A673 (cell line): ENCODE measurements at regions not wholly inside any gene's neighbourhood (a gene's known extent, or its start where the extent isn't known, plus 50 kb on each side); places are given as distances from the start of the nearest gene placed in this dataset.

Experiments used
- BruUV-seq: library from RNA; stranded (reverse); fragments of 400-500 nt; replicated peaks from 2 replicates; lab custom pipeline; 2021; lab: Mats Ljungman, UMichigan
- CTCF ChIA-PET: fragments of 300-600 bp; sonication (Branson Sonifier 250); formaldehyde crosslinking; loops from one replicate; lab custom pipeline; 2022; ENCODE audit warnings: antibody characterized with exemption; lab: Charles Lee
- POLR2A ChIA-PET: fragments of 300-600 bp; sonication (Branson Sonifier 250); formaldehyde crosslinking; loops from one replicate; lab custom pipeline; 2022; ENCODE audit warnings: antibody characterized with exemption; ENCODE audit not compliant: low non-redundant PET; lab: Charles Lee
- DNase-seq: peaks from one replicate; pipeline ENCODE4 v3.0.0-alpha.2; 2015; ENCODE audit warnings: low spot score
- H3K27ac ChIP-seq: fragments of 200-600 bp; sonication (generic); 2 replicates; pipeline ENCODE4 v1.5.1; 2016; ENCODE audit warnings: mixed run types, low read depth, mild to moderate bottlenecking, mixed read lengths, antibody characterized with exemption, low read length; ENCODE audit not compliant: poor library complexity, severe bottlenecking
- H3K27me3 ChIP-seq: fragments of 200-600 bp; sonication (generic); replicated peaks from 2 replicates; pipeline ENCODE4 v1.6.1; 2017; ENCODE audit warnings: mixed run types, low read depth, mild to moderate bottlenecking, mixed read lengths, antibody characterized with exemption, low read length; ENCODE audit not compliant: insufficient read depth, poor library complexity
- H3K36me3 ChIP-seq: fragments of 200-600 bp; sonication (generic); 2 replicates; pipeline ENCODE4 v1.6.1; 2016; ENCODE audit warnings: mixed run types, mild to moderate bottlenecking, mixed read lengths, antibody characterized with exemption, low read length; ENCODE audit not compliant: insufficient read depth, poor library complexity, severe bottlenecking
- H3K4me1 ChIP-seq: fragments of 200-600 bp; sonication (generic); 2 replicates; pipeline ENCODE4 v1.6.1; 2017; ENCODE audit warnings: mixed run types, mild to moderate bottlenecking, mixed read lengths, antibody characterized with exemption, low read length; ENCODE audit not compliant: insufficient read depth, poor library complexity, severe bottlenecking
- H3K4me3 ChIP-seq: fragments of 200-600 bp; sonication (generic); 2 replicates; pipeline ENCODE4 v1.5.1; 2016; ENCODE audit warnings: low read depth, mixed run types, mild to moderate bottlenecking, mixed read lengths, low read length; ENCODE audit not compliant: poor library complexity, severe bottlenecking
- H3K9me3 ChIP-seq: fragments of 200-600 bp; sonication (generic); 2 replicates; pipeline ENCODE4 v1.6.1; 2016; ENCODE audit warnings: mixed run types, low read depth, mild to moderate bottlenecking, mixed read lengths, antibody characterized with exemption, low read length; ENCODE audit not compliant: poor library complexity, severe bottlenecking
- CTCF ChIP-seq: fragments of 300-800, 200-600 bp; sonication (generic); conservative IDR thresholded peaks from 2 replicates; pipeline ENCODE4 v1.5.1; 2017; ENCODE audit warnings: low read depth, mild to moderate bottlenecking, antibody characterized with exemption, low read length, moderate library complexity, mixed read lengths
- EZH2 ChIP-seq: fragments of 200-600 bp; sonication (generic); IDR thresholded peaks from 2 replicates; pipeline ENCODE4 v1.6.1; 2017; ENCODE audit warnings: borderline replicate concordance, low read depth, mild to moderate bottlenecking, mixed read lengths, antibody characterized with exemption, low read length; ENCODE audit not compliant: poor library complexity, severe bottlenecking
- intact Hi-C: fragments of 100-400 bp; cut with micrococcal nuclease; formaldehyde crosslinking; loops from one replicate; pipeline ENCODE4 v1.10.0; 2022; ENCODE audit not compliant: unreplicated experiment

DNA sequence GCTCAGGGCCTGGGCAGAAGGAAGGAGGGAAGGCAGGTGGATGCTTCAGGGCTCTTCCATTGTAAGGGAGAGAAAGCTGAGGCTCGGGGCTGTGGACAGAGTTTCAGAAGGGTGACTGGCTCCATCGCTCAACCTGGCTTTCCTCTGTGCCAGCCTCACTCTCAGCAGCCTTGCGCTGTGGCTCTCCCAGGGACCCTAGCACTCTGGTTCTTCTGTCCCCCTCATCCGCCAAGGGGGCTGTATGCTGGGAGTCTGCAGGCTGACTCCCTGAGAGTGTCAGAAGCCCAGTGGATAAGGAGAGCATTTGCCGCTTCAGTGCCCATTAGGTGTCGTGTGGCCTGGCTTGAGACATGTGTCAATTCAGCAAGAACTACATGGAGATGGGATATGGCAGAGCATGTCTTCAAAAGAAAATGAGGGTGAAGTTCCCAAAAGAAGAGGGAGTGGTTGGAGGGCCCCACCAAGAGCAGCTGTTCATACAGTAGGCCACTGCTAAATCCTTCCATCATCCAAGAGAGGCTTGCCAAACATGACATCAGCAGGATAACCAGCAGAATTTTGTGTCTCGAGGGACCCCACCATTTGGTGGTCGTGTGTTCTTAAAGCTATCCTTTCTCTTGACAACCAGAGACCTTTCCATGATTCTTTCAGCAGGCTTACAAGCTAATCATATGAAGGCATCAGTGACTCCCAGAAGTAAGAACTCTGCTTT, 148.2 kb downstream of the IRX5 start:
- no peak overlapping the region for H3K27ac ChIP-seq
- H3K4me1 ChIP-seq, result no peaks in the 10 kb centered on the region
- intact Hi-C loops, result no loop called here
- no peaks in the 10 kb centered on the region for H3K36me3 ChIP-seq
- POLR2A ChIA-PET, result no interaction called here
- no peaks in the 10 kb centered on the region for H3K27me3 ChIP-seq
- no TSS peak for BruUV-seq
- no peak for DNase-seq
- CTCF ChIA-PET, result no interaction called here
- no peak for TF ChIP-seq CTCF
- no peak overlapping the region for H3K4me3 ChIP-seq
- H3K9me3 ChIP-seq, result no peaks in the 10 kb centered on the region

- Histone ChIP-seq H3K36me3 (no peaks in the 10 kb centered on the region), H3K27me3 (no peaks in the 10 kb centered on the region), H3K9me3 (no peaks in the 10 kb centered on the region), H3K4me3 (no peak overlapping the region), H3K4me1 (no peaks in the 10 kb centered on the region), H3K27ac (no peak overlapping the region)
- ChIA-PET CTCF (no interaction called here), POLR2A (no interaction called here)
- intact Hi-C loops, result no loop called here
- no TSS peak for BruUV-seq
- DNase-seq, result no peak
- no peak for TF ChIP-seq EZH2
- no peak for TF ChIP-seq CTCF
Measured at GRCh38 chr16:55081622-55082590, 151.2 kb downstream of the IRX5 start.

- BruUV-seq, result no TSS peak
- Histone ChIP-seq H3K36me3 (no peaks in the 10 kb centered on the region), H3K4me1 (no peaks in the 10 kb centered on the region), H3K9me3 (no peaks in the 10 kb centered on the region), H3K27me3 (no peaks in the 10 kb centered on the region), H3K4me3 (no peak overlapping the region), H3K27ac (no peak overlapping the region)
- no peak for DNase-seq
- CTCF ChIA-PET, result no interaction called here
- TF ChIP-seq CTCF, result no peak
- no peak for TF ChIP-seq EZH2
- intact Hi-C loops, result no loop called here
- POLR2A ChIA-PET, result no interaction called here
Measured at GRCh38 chr16:55082591-55082976, 151.9 kb downstream of the IRX5 start.
